RWPE2 (cell line): ENCODE measurements at regions not wholly inside any gene's neighbourhood (a gene's known extent, or its start where the extent isn't known, plus 50 kb on each side); places are given as distances from the start of the nearest gene placed in this dataset.

Source experiments
- ATAC-seq: fragments of 200-7000 bp; cut with Tn5 transposase; 3 replicates; pipeline ENCODE4 v1.9.1; 2021; ENCODE audit warnings: low read depth
- DNase-seq: peaks from one replicate; pipeline ENCODE4 v3.0.0-alpha.2; 2020; ENCODE audit warnings: low spot score
- H3K27ac ChIP-seq: fragments of 450-650 bp; 2 replicates; pipeline ENCODE4 v1.5.1; 2017; ENCODE audit warnings: mild to moderate bottlenecking; ENCODE audit not compliant: poor library complexity, severe bottlenecking
- H3K27me3 ChIP-seq: fragments of 250-450 bp; sonication (Bioruptor Pico); 2 replicates; pipeline ENCODE4 v1.5.1; 2021; ENCODE audit warnings: mild to moderate bottlenecking, moderate library complexity; ENCODE audit not compliant: insufficient read depth, poor library complexity, severe bottlenecking
- H3K36me3 ChIP-seq: fragments of 250-450 bp; sonication (Bioruptor Pico); 2 replicates; pipeline ENCODE4 v1.5.1; 2020; ENCODE audit warnings: low read depth, mild to moderate bottlenecking, moderate library complexity
- H3K4me1 ChIP-seq: fragments of 250-450 bp; sonication (Bioruptor Pico); 2 replicates; pipeline ENCODE4 v1.5.1; 2021; ENCODE audit warnings: mild to moderate bottlenecking, moderate library complexity; ENCODE audit not compliant: insufficient read depth, poor library complexity, severe bottlenecking
- H3K4me3 ChIP-seq: fragments of 250-450 bp; sonication (Bioruptor Pico); 2 replicates; pipeline ENCODE4 v1.5.1; 2021; ENCODE audit warnings: mild to moderate bottlenecking, moderate library complexity; ENCODE audit not compliant: severe bottlenecking
- H3K9me3 ChIP-seq: fragments of 250-450 bp; sonication (Bioruptor Pico); 2 replicates; pipeline ENCODE4 v1.5.1; 2021; ENCODE audit warnings: mild to moderate bottlenecking, moderate library complexity; ENCODE audit not compliant: severe bottlenecking
- TF ChIP-seq, protein P1 (sequence below): fragments of 450-650 bp; IDR thresholded peaks from one replicate; pipeline ENCODE4 v1.5.1; 2017; ENCODE audit warnings: mild to moderate bottlenecking, moderate library complexity; ENCODE audit not compliant: poor library complexity, severe bottlenecking

GRCh38 chr2:7667260-7667757 is 750.1 kb downstream of the RNF144A start:
- TF ChIP-seq, protein P1, sequence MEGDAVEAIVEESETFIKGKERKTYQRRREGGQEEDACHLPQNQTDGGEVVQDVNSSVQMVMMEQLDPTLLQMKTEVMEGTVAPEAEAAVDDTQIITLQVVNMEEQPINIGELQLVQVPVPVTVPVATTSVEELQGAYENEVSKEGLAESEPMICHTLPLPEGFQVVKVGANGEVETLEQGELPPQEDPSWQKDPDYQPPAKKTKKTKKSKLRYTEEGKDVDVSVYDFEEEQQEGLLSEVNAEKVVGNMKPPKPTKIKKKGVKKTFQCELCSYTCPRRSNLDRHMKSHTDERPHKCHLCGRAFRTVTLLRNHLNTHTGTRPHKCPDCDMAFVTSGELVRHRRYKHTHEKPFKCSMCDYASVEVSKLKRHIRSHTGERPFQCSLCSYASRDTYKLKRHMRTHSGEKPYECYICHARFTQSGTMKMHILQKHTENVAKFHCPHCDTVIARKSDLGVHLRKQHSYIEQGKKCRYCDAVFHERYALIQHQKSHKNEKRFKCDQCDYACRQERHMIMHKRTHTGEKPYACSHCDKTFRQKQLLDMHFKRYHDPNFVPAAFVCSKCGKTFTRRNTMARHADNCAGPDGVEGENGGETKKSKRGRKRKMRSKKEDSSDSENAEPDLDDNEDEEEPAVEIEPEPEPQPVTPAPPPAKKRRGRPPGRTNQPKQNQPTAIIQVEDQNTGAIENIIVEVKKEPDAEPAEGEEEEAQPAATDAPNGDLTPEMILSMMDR: no peak
- no peak for DNase-seq
- no peaks in the 10 kb centered on the region for H3K36me3 ChIP-seq
- no peaks in the 10 kb centered on the region for H3K9me3 ChIP-seq
- H3K27ac ChIP-seq: no peak overlapping the region
- no peak for ATAC-seq
- no peaks in the 10 kb centered on the region for H3K27me3 ChIP-seq
- no peaks in the 10 kb centered on the region for H3K4me1 ChIP-seq
- H3K4me3 ChIP-seq: no peak overlapping the region

DNA sequence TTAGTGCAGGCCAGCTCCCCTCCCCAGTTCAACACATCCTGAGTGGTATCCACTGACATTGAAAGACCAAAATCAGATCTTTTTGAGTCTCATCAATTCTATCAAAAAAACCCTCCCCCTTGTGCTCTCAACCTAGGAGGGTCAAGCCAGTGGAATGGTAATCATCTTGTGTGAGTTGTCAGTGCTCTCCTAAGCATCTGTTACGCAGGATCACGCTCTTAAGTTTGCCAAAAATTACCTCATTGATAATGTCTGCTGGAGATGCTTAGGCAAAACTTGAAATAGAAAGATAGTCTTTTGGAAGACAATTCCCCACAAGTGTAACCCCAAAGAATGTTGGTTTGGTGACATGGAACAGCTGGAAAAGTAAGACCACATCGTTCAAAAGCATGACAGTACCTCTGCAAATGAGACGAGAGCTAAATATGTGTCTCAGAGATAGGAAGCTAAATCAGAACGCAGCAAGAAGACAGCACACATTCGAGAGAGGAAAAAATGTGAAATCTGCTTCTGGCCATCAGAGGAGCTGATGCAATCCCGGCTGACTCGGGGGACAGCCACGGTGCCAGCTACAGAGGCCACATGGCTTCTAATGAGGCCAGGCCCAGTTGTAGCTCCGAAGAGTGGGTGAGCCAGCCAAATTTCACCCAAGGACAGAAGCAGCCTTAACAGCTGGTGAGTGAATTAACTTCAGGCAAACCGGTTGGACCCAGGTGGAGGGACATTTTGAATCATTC is 753.9 kb downstream of the RNF144A start:
- H3K4me3 ChIP-seq: no peak overlapping the region
- H3K4me1 ChIP-seq: no peaks in the 10 kb centered on the region

DNA sequence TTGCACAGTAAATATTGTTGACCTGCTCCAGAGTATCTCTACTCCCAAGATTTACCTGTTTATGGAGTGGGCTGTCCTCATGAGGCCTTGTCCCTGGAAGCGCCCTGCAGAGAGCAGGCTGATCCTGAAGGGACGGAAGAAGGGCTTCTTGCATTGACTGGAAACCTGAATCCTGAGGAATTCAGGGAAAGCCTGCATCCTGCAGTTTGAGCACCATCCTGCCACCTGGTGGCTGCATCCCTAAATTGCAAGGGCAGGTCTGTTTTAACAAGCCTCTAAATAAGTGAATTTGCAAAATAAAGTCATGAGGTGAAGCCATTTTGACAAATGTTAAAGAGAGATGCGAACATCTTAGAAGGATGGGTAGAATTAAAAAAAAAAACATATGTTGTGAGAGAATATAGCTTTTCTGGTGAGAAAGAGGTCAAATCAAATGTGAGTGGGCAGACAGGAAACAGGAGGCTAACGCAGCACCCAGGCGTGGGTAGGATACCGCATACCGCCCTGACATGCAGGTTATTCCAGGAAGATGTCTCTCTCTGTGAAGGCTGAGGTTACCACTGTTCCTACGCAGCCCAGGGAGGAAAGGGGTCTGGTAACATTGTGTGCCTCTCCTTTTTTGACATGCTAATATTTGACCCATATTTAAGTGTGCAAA is 754.9 kb downstream of the RNF144A start:
- H3K36me3 ChIP-seq: no peaks in the 10 kb centered on the region
- H3K4me1 ChIP-seq: no peaks in the 10 kb centered on the region
- no peaks in the 10 kb centered on the region for H3K9me3 ChIP-seq
- no peak overlapping the region for H3K27ac ChIP-seq
- H3K27me3 ChIP-seq: no peaks in the 10 kb centered on the region
- TF ChIP-seq, protein P1: peak; percentile 59
- DNase-seq (no peak), ATAC-seq (no peak)
- H3K4me3 ChIP-seq: no peak overlapping the region

More for the DNA sequence above, 753.9 kb downstream of the RNF144A start:
- TF ChIP-seq, protein P1: no peak
- no peak overlapping the region for H3K27ac ChIP-seq
- H3K27me3 ChIP-seq: no peaks in the 10 kb centered on the region
- H3K36me3 ChIP-seq: no peaks in the 10 kb centered on the region
- no peak for DNase-seq
- H3K9me3 ChIP-seq: no peaks in the 10 kb centered on the region
- no peak for ATAC-seq

DNA sequence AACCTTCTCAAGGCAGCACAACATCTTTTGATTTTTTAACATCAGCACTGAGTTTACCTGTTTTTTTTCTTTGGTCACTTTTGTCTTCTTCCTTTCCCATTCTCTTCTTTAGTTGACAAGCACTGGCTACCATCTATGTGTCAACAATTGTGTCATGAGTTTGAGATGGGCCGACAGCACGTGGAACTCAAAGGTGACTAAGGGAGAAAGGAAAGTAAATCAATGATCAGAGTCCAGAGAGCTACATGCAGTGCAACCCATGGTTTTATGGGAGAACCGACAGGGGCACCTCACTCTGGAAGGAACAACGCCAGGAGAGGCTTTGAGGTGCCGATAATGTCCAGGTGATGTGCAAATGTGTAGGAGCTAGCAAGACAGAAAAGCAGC is 755.5 kb downstream of the RNF144A start:
- Histone ChIP-seq H3K4me1 (no peaks in the 10 kb centered on the region), H3K9me3 (no peaks in the 10 kb centered on the region), H3K27ac (no peak overlapping the region), H3K27me3 (no peaks in the 10 kb centered on the region), H3K36me3 (no peaks in the 10 kb centered on the region), H3K4me3 (no peak overlapping the region)
- TF ChIP-seq, protein P1: no peak
- no peak for ATAC-seq
- DNase-seq: no peak

DNA sequence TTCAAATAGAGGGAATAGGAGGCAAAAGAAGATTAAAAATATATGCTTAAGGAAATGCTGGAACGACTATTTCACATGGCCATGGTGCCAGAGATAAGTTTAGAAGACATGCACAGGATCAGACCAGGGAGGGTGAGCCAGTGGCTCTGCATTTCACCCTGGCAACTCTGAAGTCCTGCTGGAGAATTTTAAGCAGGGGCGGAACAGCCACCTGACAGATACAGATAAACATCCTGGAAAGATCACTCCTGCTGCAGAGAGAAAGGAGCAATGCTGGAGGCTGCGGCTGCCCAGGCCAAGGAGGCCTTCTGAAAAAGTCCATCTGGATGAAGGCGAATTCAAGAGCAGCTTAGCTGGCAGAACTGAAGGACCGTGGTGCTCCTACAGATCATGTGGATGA is 755.9 kb downstream of the RNF144A start:
- H3K27ac ChIP-seq: no peak overlapping the region
- DNase-seq (no peak), ATAC-seq (no peak)
- no peaks in the 10 kb centered on the region for H3K9me3 ChIP-seq
- H3K4me1 ChIP-seq: no peaks in the 10 kb centered on the region
- no peak overlapping the region for H3K4me3 ChIP-seq
- no peaks in the 10 kb centered on the region for H3K36me3 ChIP-seq
- no peaks in the 10 kb centered on the region for H3K27me3 ChIP-seq
- TF ChIP-seq, protein P1: no peak
